ENCODE measurements at regions not wholly inside any gene's neighbourhood (a gene's known extent, or its start where the extent isn't known, plus 50 kb on each side); places are given as distances from the start of the nearest gene placed in this dataset.

DNA sequence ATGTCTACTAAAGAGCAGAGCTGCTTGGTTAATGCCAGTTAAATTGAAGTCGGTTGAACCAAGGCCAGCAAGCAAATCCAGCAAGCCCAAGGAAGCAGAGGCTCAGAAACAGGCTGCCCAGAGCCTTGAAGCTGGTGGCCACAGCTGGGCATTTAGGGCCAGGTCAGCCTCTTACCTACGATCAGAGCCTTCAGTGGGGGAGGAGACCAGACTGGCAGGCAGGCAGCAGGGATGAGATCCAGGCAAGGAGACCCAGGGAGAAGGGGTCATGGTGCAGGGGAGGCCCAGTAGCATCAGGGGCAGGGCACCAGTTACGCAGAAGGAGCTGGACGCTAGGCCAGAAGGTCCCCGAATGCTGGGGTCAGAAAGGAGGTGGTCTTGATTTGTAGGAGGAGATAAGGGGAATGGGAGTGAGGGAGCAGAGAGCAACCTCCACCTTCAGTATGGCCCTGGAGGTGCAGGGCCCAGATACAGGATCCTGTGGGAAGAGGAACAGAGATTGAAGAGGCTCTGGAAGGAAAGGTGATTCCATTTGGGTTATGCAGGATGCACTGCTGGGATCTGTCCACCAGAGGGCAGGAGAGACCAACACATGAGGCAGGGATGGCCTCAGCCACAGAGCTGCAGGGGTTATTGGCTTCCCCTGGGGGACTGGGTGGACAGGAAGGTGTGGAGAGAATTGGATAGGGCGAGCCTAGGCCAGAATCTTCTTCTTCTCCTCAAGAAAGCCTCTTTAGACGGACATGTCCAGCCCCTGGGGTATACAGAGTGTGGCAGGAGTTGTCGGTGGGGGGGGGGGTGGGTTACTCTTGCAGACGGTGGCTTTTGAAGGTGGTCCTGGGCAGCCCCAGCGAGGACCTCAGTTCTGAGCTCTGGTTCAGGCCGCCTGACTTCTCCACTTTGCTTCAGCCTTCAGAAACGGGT is 132.6 kb upstream of the PODXL start:
- TF ChIP-seq EZH2 (IDR thresholded peaks at IDR 0.05; ENCODE audit: borderline replicate concordance, low read depth, low read length, severe bottlenecking), result no peak
- TF ChIP-seq, protein P1, sequence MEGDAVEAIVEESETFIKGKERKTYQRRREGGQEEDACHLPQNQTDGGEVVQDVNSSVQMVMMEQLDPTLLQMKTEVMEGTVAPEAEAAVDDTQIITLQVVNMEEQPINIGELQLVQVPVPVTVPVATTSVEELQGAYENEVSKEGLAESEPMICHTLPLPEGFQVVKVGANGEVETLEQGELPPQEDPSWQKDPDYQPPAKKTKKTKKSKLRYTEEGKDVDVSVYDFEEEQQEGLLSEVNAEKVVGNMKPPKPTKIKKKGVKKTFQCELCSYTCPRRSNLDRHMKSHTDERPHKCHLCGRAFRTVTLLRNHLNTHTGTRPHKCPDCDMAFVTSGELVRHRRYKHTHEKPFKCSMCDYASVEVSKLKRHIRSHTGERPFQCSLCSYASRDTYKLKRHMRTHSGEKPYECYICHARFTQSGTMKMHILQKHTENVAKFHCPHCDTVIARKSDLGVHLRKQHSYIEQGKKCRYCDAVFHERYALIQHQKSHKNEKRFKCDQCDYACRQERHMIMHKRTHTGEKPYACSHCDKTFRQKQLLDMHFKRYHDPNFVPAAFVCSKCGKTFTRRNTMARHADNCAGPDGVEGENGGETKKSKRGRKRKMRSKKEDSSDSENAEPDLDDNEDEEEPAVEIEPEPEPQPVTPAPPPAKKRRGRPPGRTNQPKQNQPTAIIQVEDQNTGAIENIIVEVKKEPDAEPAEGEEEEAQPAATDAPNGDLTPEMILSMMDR (IDR thresholded peaks at IDR 0.05; ENCODE audit: borderline replicate concordance, extremely low read depth, low read length, poor library complexity, severe bottlenecking), result peak; percentile 97
